ENCODE measurements at regions not wholly inside any gene's neighbourhood (a gene's known extent, or its start where the extent isn't known, plus 50 kb on each side); places are given as distances from the start of the nearest gene placed in this dataset.

DNA sequence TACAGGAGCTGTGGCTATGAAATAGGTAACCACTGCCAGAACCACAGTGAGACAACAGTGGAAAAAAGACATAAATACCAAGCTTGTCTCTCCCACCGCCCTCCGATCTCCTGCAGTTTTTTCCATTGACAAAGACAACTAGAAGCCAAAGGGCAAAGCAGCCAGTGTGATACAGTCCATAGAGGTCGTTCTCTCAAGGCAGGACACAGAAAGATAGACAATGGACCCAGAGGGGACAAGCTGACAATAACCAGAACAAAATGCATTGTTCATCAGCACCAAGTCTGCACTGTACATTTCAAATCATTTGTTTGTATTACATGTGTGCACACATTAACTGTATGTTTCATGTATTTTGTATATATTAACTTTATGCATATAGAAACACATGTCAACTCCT is 233.0 kb upstream of the NOL4 start:
- TF ChIP-seq, protein P1, sequence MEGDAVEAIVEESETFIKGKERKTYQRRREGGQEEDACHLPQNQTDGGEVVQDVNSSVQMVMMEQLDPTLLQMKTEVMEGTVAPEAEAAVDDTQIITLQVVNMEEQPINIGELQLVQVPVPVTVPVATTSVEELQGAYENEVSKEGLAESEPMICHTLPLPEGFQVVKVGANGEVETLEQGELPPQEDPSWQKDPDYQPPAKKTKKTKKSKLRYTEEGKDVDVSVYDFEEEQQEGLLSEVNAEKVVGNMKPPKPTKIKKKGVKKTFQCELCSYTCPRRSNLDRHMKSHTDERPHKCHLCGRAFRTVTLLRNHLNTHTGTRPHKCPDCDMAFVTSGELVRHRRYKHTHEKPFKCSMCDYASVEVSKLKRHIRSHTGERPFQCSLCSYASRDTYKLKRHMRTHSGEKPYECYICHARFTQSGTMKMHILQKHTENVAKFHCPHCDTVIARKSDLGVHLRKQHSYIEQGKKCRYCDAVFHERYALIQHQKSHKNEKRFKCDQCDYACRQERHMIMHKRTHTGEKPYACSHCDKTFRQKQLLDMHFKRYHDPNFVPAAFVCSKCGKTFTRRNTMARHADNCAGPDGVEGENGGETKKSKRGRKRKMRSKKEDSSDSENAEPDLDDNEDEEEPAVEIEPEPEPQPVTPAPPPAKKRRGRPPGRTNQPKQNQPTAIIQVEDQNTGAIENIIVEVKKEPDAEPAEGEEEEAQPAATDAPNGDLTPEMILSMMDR (conservative IDR thresholded peaks at IDR 0.05) = no peak
- no peak for TF ChIP-seq ZFX (IDR thresholded peaks at IDR 0.05)

Data from C4-2B (cell line).